Fibroblast of villous mesenchyme (primary cell): ENCODE measurements at regions not wholly inside any gene's neighbourhood (a gene's known extent, or its start where the extent isn't known, plus 50 kb on each side); places are given as distances from the start of the nearest gene placed in this dataset.

ENCODE experiments used
- DNase-seq: peaks from one replicate; pipeline ENCODE4 v3.0.0-alpha.2; 2010; ENCODE audit warnings: low read depth
- H3K4me3 ChIP-seq: 2 replicates; pipeline ENCODE4 v1.5.1; 2011; ENCODE audit warnings: low read depth, mild to moderate bottlenecking, low read length
- CTCF ChIP-seq: IDR thresholded peaks from 2 replicates; pipeline ENCODE4 v1.5.1; 2012; ENCODE audit warnings: low read depth, mild to moderate bottlenecking, low read length; ENCODE audit not compliant: insufficient read depth

- no peak for DNase-seq
- no peak for TF ChIP-seq CTCF
- H3K4me3 ChIP-seq = no peak overlapping the region
These were observed 178.7 kb upstream of the PODXL start for GRCh38 chr7:131735101-131735500.

GRCh38 chr7:131733604-131734003 is 177.2 kb upstream of the PODXL start:
- H3K4me3 ChIP-seq = no peak overlapping the region
- no peak for DNase-seq
- no peak for TF ChIP-seq CTCF

- no peak for DNase-seq
- TF ChIP-seq CTCF = no peak
- H3K4me3 ChIP-seq = no peak overlapping the region
These were observed 170.8 kb upstream of the PODXL start for GRCh38 chr7:131727189-131727588.

- H3K4me3 ChIP-seq = no peak overlapping the region
- TF ChIP-seq CTCF = no peak
- no peak for DNase-seq
These were observed 170.3 kb upstream of the PODXL start for GRCh38 chr7:131726686-131727085.

GRCh38 chr7:131726031-131726430 is 169.6 kb upstream of the PODXL start:
- TF ChIP-seq CTCF = no peak
- DNase-seq = no peak
- H3K4me3 ChIP-seq = no peak overlapping the region

- TF ChIP-seq CTCF = no peak
- no peak for DNase-seq
- no peak overlapping the region for H3K4me3 ChIP-seq
These were observed 168.4 kb upstream of the PODXL start for GRCh38 chr7:131724776-131725345.

- peak; percentile 27 for DNase-seq
- no peak overlapping the region for H3K4me3 ChIP-seq
- TF ChIP-seq CTCF = no peak
These were observed 167.5 kb upstream of the PODXL start for GRCh38 chr7:131723926-131724325.
